Keratinocyte (primary cell): ENCODE measurements at regions not wholly inside any gene's neighbourhood (a gene's known extent, or its start where the extent isn't known, plus 50 kb on each side); places are given as distances from the start of the nearest gene placed in this dataset.

Source experiments
- DNase-seq: peaks from one replicate; pipeline ENCODE4 v3.0.0-alpha.2; 2011; ENCODE audit warnings: low read depth, missing footprints, low spot score
- FAIRE-seq: peaks from 2 replicates; lab custom pipeline; 2011; peaks lifted over from hg19 to GRCh38; lab: Jason Lieb, UNC
- H2AFZ ChIP-seq: 2 replicates; pipeline ENCODE4 v1.6.0; 2012; ENCODE audit warnings: low read length, control low read depth, inconsistent platforms; ENCODE audit not compliant: control insufficient read depth
- H3K27ac ChIP-seq: 2 replicates; pipeline ENCODE4 v1.5.1; 2011; ENCODE audit warnings: low read length; ENCODE audit not compliant: control insufficient read depth, insufficient read depth
- H3K27me3 ChIP-seq: 3 replicates; pipeline ENCODE4 v1.6.0; 2011; ENCODE audit warnings: low read length; ENCODE audit not compliant: control insufficient read depth, insufficient read depth; ENCODE audit errors: extremely low read depth
- H3K36me3 ChIP-seq, 2 experiments: 2 replicates in 1 of 2; 3 replicates in 1 of 2; pipeline ENCODE4 v1.5.1; 2011; ENCODE audit warnings: low read length in 2 of 2, mild to moderate bottlenecking in 1 of 2; ENCODE audit not compliant: control insufficient read depth in 2 of 2, insufficient read depth in 2 of 2; ENCODE audit errors: extremely low read depth in 1 of 2
- H3K4me1 ChIP-seq: 3 replicates; pipeline ENCODE4 v1.5.1; 2011; ENCODE audit warnings: low read length; ENCODE audit not compliant: control insufficient read depth, insufficient read depth; ENCODE audit errors: extremely low read depth
- H3K4me2 ChIP-seq: 3 replicates; pipeline ENCODE4 v1.6.0; 2011; ENCODE audit warnings: low read depth, low read length; ENCODE audit not compliant: control insufficient read depth, insufficient read depth; ENCODE audit errors: extremely low read depth
- H3K4me3 ChIP-seq, 3 experiments: fragments of 200-600 bp in 1 of 3; sonication (generic) in 1 of 3; 2 replicates in 2 of 3; 3 replicates in 1 of 3; pipeline ENCODE4 v1.5.1; 2011 to 2016; ENCODE audit warnings: low read length in 3 of 3, mild to moderate bottlenecking in 3 of 3, control low read depth in 2 of 3, inconsistent platforms in 1 of 3, low read depth in 1 of 3, mixed read lengths in 1 of 3, mixed run types in 1 of 3, moderate library complexity in 1 of 3; ENCODE audit not compliant: control insufficient read depth in 2 of 3, insufficient read depth in 2 of 3; ENCODE audit errors: extremely low read depth in 1 of 3
- H3K79me2 ChIP-seq: 2 replicates; pipeline ENCODE4 v1.6.0; 2012; ENCODE audit warnings: low read length; ENCODE audit not compliant: control insufficient read depth, insufficient read depth
- H3K9ac ChIP-seq: 3 replicates; pipeline ENCODE4 v1.6.0; 2011; ENCODE audit warnings: low read length; ENCODE audit not compliant: control insufficient read depth, insufficient read depth; ENCODE audit errors: extremely low read depth
- H3K9me1 ChIP-seq: 3 replicates; pipeline ENCODE4 v1.6.0; 2011; ENCODE audit warnings: low read length; ENCODE audit not compliant: control insufficient read depth, insufficient read depth; ENCODE audit errors: extremely low read depth
- H3K9me3 ChIP-seq: 2 replicates; pipeline ENCODE4 v1.5.1; 2012; ENCODE audit warnings: low read depth, low read length; ENCODE audit not compliant: control insufficient read depth
- H4K20me1 ChIP-seq: 3 replicates; pipeline ENCODE4 v1.6.0; 2011; ENCODE audit warnings: low read length; ENCODE audit not compliant: control insufficient read depth, insufficient read depth; ENCODE audit errors: extremely low read depth
- EZH2 ChIP-seq: IDR thresholded peaks from one replicate; pipeline ENCODE4 v1.6.1; 2012; ENCODE audit warnings: inconsistent platforms, mild to moderate bottlenecking, low read length, moderate library complexity
- dilution Hi-C: fragments of 300-500 bp; cut with MboI; formaldehyde crosslinking; loops from one replicate; pipeline ENCODE4 v1.7.0; 2020; ENCODE audit warnings: low sequenced_read_pairs; ENCODE audit not compliant: extremely low pct_ligation_motif_present
- TF ChIP-seq, protein P1 (sequence below), 3 experiments: IDR thresholded peaks in 1 of 3; conservative IDR thresholded peaks in 1 of 3; optimal IDR thresholded peaks in 1 of 3; 2 replicates in 2 of 3; 3 replicates in 1 of 3; pipeline versions ENCODE3 to v1.5.1; 2011; ENCODE audit warnings: low read length in 3 of 3, mild to moderate bottlenecking in 3 of 3, moderate library complexity in 2 of 3, control low read depth in 1 of 3, inconsistent platforms in 1 of 3; ENCODE audit not compliant: insufficient read depth in 2 of 3; ENCODE audit errors: extremely low read depth in 1 of 3

DNA sequence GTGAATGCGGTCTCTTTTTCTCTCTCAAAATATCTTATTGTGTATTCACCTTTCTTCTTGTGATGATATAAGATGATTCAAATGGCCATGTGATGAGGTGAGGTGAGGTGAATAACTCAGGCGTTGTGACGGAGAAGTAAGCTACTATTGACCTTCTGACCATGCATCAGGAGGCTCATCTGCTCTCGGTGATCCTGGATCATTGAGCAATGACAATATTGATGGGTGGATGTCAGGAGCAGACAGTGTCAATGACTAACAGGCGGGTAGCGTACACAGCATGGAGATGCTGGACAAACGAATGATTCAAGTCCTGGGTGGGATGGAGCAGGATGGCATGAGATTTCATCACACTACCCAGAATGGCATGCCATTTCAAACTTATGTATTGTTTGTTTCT lies 119.6 kb downstream of the PXDC1 start:
- H3K4me2 ChIP-seq = no peak overlapping the region
- no peaks in the 10 kb centered on the region for H3K9me3 ChIP-seq
- no peak for DNase-seq
- H3K79me2 ChIP-seq = no peaks in the 10 kb centered on the region
- H3K4me1 ChIP-seq = no peaks in the 10 kb centered on the region
- H4K20me1 ChIP-seq = no peaks in the 10 kb centered on the region
- H3K9ac ChIP-seq = no peak overlapping the region
- H3K36me3 ChIP-seq = no peaks in the 10 kb centered on the region
- H2AFZ ChIP-seq = no peak overlapping the region
- no peak overlapping the region for H3K27ac ChIP-seq
- dilution Hi-C loops = no loop called here
- no peak overlapping the region for H3K4me3 ChIP-seq
- H3K27me3 ChIP-seq = peaks cover 6% of the 10 kb centered on the region
- no peaks in the 10 kb centered on the region for H3K9me1 ChIP-seq
- no peak for FAIRE-seq
- TF ChIP-seq, protein P1, sequence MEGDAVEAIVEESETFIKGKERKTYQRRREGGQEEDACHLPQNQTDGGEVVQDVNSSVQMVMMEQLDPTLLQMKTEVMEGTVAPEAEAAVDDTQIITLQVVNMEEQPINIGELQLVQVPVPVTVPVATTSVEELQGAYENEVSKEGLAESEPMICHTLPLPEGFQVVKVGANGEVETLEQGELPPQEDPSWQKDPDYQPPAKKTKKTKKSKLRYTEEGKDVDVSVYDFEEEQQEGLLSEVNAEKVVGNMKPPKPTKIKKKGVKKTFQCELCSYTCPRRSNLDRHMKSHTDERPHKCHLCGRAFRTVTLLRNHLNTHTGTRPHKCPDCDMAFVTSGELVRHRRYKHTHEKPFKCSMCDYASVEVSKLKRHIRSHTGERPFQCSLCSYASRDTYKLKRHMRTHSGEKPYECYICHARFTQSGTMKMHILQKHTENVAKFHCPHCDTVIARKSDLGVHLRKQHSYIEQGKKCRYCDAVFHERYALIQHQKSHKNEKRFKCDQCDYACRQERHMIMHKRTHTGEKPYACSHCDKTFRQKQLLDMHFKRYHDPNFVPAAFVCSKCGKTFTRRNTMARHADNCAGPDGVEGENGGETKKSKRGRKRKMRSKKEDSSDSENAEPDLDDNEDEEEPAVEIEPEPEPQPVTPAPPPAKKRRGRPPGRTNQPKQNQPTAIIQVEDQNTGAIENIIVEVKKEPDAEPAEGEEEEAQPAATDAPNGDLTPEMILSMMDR (optimal IDR thresholded peaks at IDR 0.05 in 1 of 3, IDR thresholded peaks at IDR 0.05 in 1 of 3, conservative IDR thresholded peaks at IDR 0.05 in 1 of 3; ENCODE audit: extremely low read depth in 1 of 3, insufficient read depth in 2 of 3, low read length in 3 of 3) = no peak
- no peak for TF ChIP-seq EZH2

DNA sequence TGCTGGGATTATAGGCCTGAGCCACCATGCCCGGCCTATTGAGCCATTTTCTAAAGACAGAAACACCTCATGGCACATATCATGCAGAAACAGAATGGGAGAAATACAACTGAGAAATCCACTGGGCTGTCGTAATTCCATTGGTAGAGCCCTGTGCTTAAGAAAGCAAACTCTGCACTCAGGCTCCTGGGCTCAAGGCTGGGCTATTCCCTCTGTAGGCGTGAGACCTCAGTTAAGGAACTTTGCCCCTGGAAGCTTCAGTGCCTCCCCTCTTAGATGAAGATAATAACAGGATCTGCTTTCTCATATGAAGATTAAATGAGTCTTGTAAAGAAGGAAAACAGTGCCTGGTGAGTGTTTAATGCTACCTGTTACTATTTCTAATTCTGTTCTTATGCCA lies 120.3 kb downstream of the PXDC1 start:
- H3K36me3 ChIP-seq = no peaks in the 10 kb centered on the region
- TF ChIP-seq, protein P1 (optimal IDR thresholded peaks at IDR 0.05 in 1 of 3, IDR thresholded peaks at IDR 0.05 in 1 of 3, conservative IDR thresholded peaks at IDR 0.05 in 1 of 3; ENCODE audit: extremely low read depth in 1 of 3, insufficient read depth in 2 of 3, low read length in 3 of 3) = no peak
- no peak for TF ChIP-seq EZH2
- no peak overlapping the region for H3K9ac ChIP-seq
- DNase-seq (no peak), FAIRE-seq (no peak)
- H3K9me1 ChIP-seq = no peaks in the 10 kb centered on the region
- H3K4me2 ChIP-seq = no peak overlapping the region
- dilution Hi-C loops = no loop called here
- H3K79me2 ChIP-seq = no peaks in the 10 kb centered on the region
- H3K4me3 ChIP-seq = no peak overlapping the region
- H3K4me1 ChIP-seq = no peaks in the 10 kb centered on the region
- no peaks in the 10 kb centered on the region for H3K9me3 ChIP-seq
- no peak overlapping the region for H3K27ac ChIP-seq
- peaks cover 6% of the 10 kb centered on the region for H3K27me3 ChIP-seq
- no peaks in the 10 kb centered on the region for H4K20me1 ChIP-seq
- no peak overlapping the region for H2AFZ ChIP-seq
